DOHH2 (cell line): ENCODE measurements at regions not wholly inside any gene's neighbourhood (a gene's known extent, or its start where the extent isn't known, plus 50 kb on each side); places are given as distances from the start of the nearest gene placed in this dataset.

ENCODE experiments used
- H3F3A ChIP-seq: fragments of 200-600 bp; sonication (generic), shearing (Covaris generic); 2 replicates; pipeline ENCODE4 v1.6.0; 2016; ENCODE audit warnings: antibody characterized with exemption, mild to moderate bottlenecking; ENCODE audit not compliant: control insufficient read depth, insufficient read depth
- H3K27ac ChIP-seq: fragments of 200-600 bp; sonication (generic); 2 replicates; pipeline ENCODE4 v1.5.1; 2014; ENCODE audit warnings: low read depth, mild to moderate bottlenecking, low read length, moderate library complexity
- H3K27me3 ChIP-seq: fragments of 200-600 bp; sonication (generic); 2 replicates; pipeline ENCODE4 v1.6.1; 2014; ENCODE audit warnings: mild to moderate bottlenecking, low read length, mixed read lengths; ENCODE audit not compliant: control insufficient read depth
- H3K36me3 ChIP-seq: fragments of 200-600 bp; sonication (generic); 2 replicates; pipeline ENCODE4 v1.6.1; 2014; ENCODE audit warnings: mild to moderate bottlenecking, low read length, moderate library complexity, mixed read lengths; ENCODE audit not compliant: control insufficient read depth
- H3K4me1 ChIP-seq: fragments of 200-600 bp; sonication (generic); 2 replicates; pipeline ENCODE4 v1.6.1; 2014; ENCODE audit warnings: mild to moderate bottlenecking, low read length, mixed read lengths; ENCODE audit not compliant: control insufficient read depth
- H3K4me2 ChIP-seq: fragments of 200-600 bp; sonication (generic); 2 replicates; pipeline ENCODE4 v1.6.0; 2014; ENCODE audit warnings: mild to moderate bottlenecking, low read length, moderate library complexity
- H3K4me3 ChIP-seq: fragments of 200-600 bp; sonication (generic); 2 replicates; pipeline ENCODE4 v1.5.1; 2014; ENCODE audit warnings: mild to moderate bottlenecking, low read length, mixed read lengths
- H3K79me2 ChIP-seq: fragments of 200-600 bp; sonication (generic); 2 replicates; pipeline ENCODE4 v1.6.1; 2014; ENCODE audit warnings: mild to moderate bottlenecking, low read length, mixed read lengths; ENCODE audit not compliant: control insufficient read depth
- H3K9me2 ChIP-seq: fragments of 200-600 bp; sonication (generic); replicated peaks from 2 replicates; pipeline ENCODE4 v1.6.1; 2014; ENCODE audit warnings: mild to moderate bottlenecking, low read length, mixed read lengths; ENCODE audit not compliant: control insufficient read depth
- H3K9me3 ChIP-seq: fragments of 200-600 bp; sonication (generic); 2 replicates; pipeline ENCODE4 v1.6.1; 2014; ENCODE audit warnings: antibody characterized with exemption, low read length, mixed read lengths; ENCODE audit not compliant: control insufficient read depth, insufficient read depth
- H4K20me1 ChIP-seq: fragments of 200-600 bp; sonication (generic); 2 replicates; pipeline ENCODE4 v1.6.0; 2014; ENCODE audit warnings: low read depth, mild to moderate bottlenecking, antibody characterized with exemption, low read length, moderate library complexity; ENCODE audit not compliant: control insufficient read depth, insufficient read depth
- CTCF ChIP-seq: fragments of 200-600 bp; sonication (generic); IDR thresholded peaks from one replicate; pipeline ENCODE4 v1.5.1; 2014; ENCODE audit warnings: antibody characterized with exemption, mild to moderate bottlenecking, low read depth, low read length; ENCODE audit not compliant: poor library complexity, severe bottlenecking
- EZH2phosphoT487 ChIP-seq: fragments of 200-600 bp; sonication (generic); IDR thresholded peaks from 2 replicates; pipeline ENCODE4 v1.6.1; 2017; ENCODE audit warnings: borderline replicate concordance, mild to moderate bottlenecking, antibody characterized with exemption, low read length, moderate library complexity, mixed read lengths

- Histone ChIP-seq H3K4me2 (no peak overlapping the region), H3F3A (no peaks in the 10 kb centered on the region), H3K36me3 (no peaks in the 10 kb centered on the region), H3K4me3 (no peak overlapping the region), H3K27me3 (peaks cover 16% of the 10 kb centered on the region; the same call in 1 of the 2 replicates), H3K27ac (no peak overlapping the region), H3K4me1 (no peaks in the 10 kb centered on the region), H3K9me2 (no peaks in the 10 kb centered on the region), H3K9me3 (no peaks in the 10 kb centered on the region), H4K20me1 (no peaks in the 10 kb centered on the region), H3K79me2 (no peaks in the 10 kb centered on the region)
- no peak for TF ChIP-seq EZH2phosphoT487
- TF ChIP-seq CTCF = no peak
These were observed 423.7 kb downstream of the SHANK2 start for GRCh38 chr11:70828593-70829082.

- Histone ChIP-seq H3K79me2 (no peaks in the 10 kb centered on the region), H4K20me1 (no peaks in the 10 kb centered on the region), H3K27ac (no peak overlapping the region), H3K4me2 (no peak overlapping the region), H3K4me1 (no peaks in the 10 kb centered on the region), H3K36me3 (no peaks in the 10 kb centered on the region), H3K4me3 (no peak overlapping the region), H3K27me3 (peaks cover 16% of the 10 kb centered on the region; the same call in 1 of the 2 replicates), H3K9me3 (no peaks in the 10 kb centered on the region), H3K9me2 (no peaks in the 10 kb centered on the region), H3F3A (no peaks in the 10 kb centered on the region)
- no peak for TF ChIP-seq CTCF
These were observed 423.1 kb downstream of the SHANK2 start for GRCh38 chr11:70829134-70829885.

GRCh38 chr11:70829886-70830272 lies 422.5 kb downstream of the SHANK2 start:
- Histone ChIP-seq H3F3A (no peaks in the 10 kb centered on the region), H4K20me1 (no peaks in the 10 kb centered on the region), H3K9me3 (no peaks in the 10 kb centered on the region), H3K9me2 (no peaks in the 10 kb centered on the region), H3K4me2 (no peak overlapping the region), H3K4me3 (no peak overlapping the region), H3K27ac (no peak overlapping the region), H3K27me3 (peaks cover 12% of the 10 kb centered on the region; the same call in 1 of the 2 replicates), H3K79me2 (no peaks in the 10 kb centered on the region), H3K36me3 (no peaks in the 10 kb centered on the region), H3K4me1 (no peaks in the 10 kb centered on the region)
- TF ChIP-seq EZH2phosphoT487 (no peak), CTCF (no peak)
